NB4 (cell line): ENCODE measurements at regions not wholly inside any gene's neighbourhood (a gene's known extent, or its start where the extent isn't known, plus 50 kb on each side); places are given as distances from the start of the nearest gene placed in this dataset.
"Not testable (repeated sequence)": the region's sequence is repeated elsewhere in the genome, so short reads cannot be mapped to it uniquely, and the experiment has no call there.

ENCODE experiments used
- DNase-seq: peaks from one replicate; pipeline ENCODE4 v3.0.0; 2010; ENCODE audit warnings: low read depth
- H3K4me3 ChIP-seq: one replicate; pipeline ENCODE4 v1.5.1; 2011; ENCODE audit warnings: mild to moderate bottlenecking, low read depth, low read length, moderate library complexity
- CTCF ChIP-seq: IDR thresholded peaks from one replicate; pipeline ENCODE4 v1.5.1; 2012; ENCODE audit warnings: low read depth, low read length
- MAX ChIP-seq: IDR thresholded peaks from 2 replicates; pipeline ENCODE4 v1.6.1; 2011; ENCODE audit warnings: low read depth, low read length
- MYC ChIP-seq: IDR thresholded peaks from 2 replicates; pipeline ENCODE4 v1.6.1; 2011; ENCODE audit warnings: low read depth, low read length
- POLR2A ChIP-seq: IDR thresholded peaks from 2 replicates; pipeline ENCODE4 v1.6.1; 2011; ENCODE audit warnings: mild to moderate bottlenecking; ENCODE audit not compliant: insufficient read length; ENCODE audit errors: extremely low read depth

GRCh38 chr2:82215212-82215611 is 1910.7 kb upstream of the LRRTM1 start:
- H3K4me3 ChIP-seq = no peak overlapping the region
- DNase-seq = no peak
- TF ChIP-seq POLR2A = no peak
- no peak for TF ChIP-seq CTCF
- no peak for TF ChIP-seq MYC
- no peak for TF ChIP-seq MAX

GRCh38 chr2:82199493-82199852 is 1894.9 kb upstream of the LRRTM1 start:
- no peak for DNase-seq
- H3K4me3 ChIP-seq = no peak overlapping the region
- TF ChIP-seq MYC = no peak
- TF ChIP-seq MAX = no peak
- no peak for TF ChIP-seq CTCF
- no peak for TF ChIP-seq POLR2A

GRCh38 chr2:82198809-82199492 is 1894.4 kb upstream of the LRRTM1 start:
- TF ChIP-seq POLR2A (no peak), MAX (no peak), CTCF (no peak), MYC (no peak)
- no peak for DNase-seq

GRCh38 chr2:82182270-82182669 is 1877.7 kb upstream of the LRRTM1 start:
- no peak for DNase-seq
- H3K4me3 ChIP-seq = no peak overlapping the region

More at GRCh38 chr2:82198809-82199492, 1894.4 kb upstream of the LRRTM1 start:
- no peak overlapping the region for H3K4me3 ChIP-seq

GRCh38 chr2:82175210-82175609 is 1870.7 kb upstream of the LRRTM1 start:
- not testable (repeated sequence) for DNase-seq, H3K4me3 ChIP-seq

More at GRCh38 chr2:82182270-82182669, 1877.7 kb upstream of the LRRTM1 start:
- TF ChIP-seq MAX = no peak
- TF ChIP-seq CTCF = no peak
- TF ChIP-seq POLR2A = no peak
- TF ChIP-seq MYC = no peak

- no peak overlapping the region for H3K4me3 ChIP-seq
- DNase-seq = no peak
- TF ChIP-seq MAX = no peak
- no peak for TF ChIP-seq CTCF
- no peak for TF ChIP-seq POLR2A
- TF ChIP-seq MYC = no peak
Measured at GRCh38 chr2:82172483-82172882, 1867.9 kb upstream of the LRRTM1 start.
